NT2/D1 (cell line): ENCODE measurements at regions not wholly inside any gene's neighbourhood (a gene's known extent, or its start where the extent isn't known, plus 50 kb on each side); places are given as distances from the start of the nearest gene placed in this dataset.

ENCODE experiments used
- SUZ12 ChIP-seq: IDR thresholded peaks from 2 replicates; pipeline ENCODE4 v1.6.1; 2011; ENCODE audit not compliant: insufficient read length, insufficient read depth; ENCODE audit errors: extremely low read depth
- YY1 ChIP-seq: IDR thresholded peaks from 2 replicates; pipeline ENCODE4 v1.6.1; 2011; ENCODE audit not compliant: insufficient read length, insufficient read depth
- ZNF274 ChIP-seq: IDR thresholded peaks from 2 replicates; pipeline ENCODE4 v1.6.1; 2011; ENCODE audit warnings: mild to moderate bottlenecking, low read depth, low read length

DNA sequence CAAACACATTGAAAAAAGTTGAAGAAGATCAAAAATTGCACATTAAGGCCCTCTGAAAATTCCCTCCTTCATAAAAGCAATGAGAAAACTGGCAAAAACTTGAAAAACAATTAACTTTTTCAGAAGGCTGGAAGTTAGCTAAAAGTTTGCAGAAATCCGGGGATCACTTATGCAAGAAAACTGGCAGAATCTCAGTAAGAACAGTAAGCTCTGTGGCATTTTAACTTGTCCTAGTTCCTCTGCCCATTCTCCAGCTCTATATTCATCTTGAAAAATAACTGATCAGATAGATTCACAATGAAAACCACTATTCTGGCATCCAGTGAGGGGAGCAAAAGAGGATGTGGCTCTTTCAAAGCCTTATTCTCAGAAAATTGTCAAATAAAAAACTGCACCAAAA, 566.8 kb downstream of the NTRK3 start:
- TF ChIP-seq SUZ12: no peak
- TF ChIP-seq YY1: no peak
- no peak for TF ChIP-seq ZNF274
